AG09309 (cell line): ENCODE measurements at regions not wholly inside any gene's neighbourhood (a gene's known extent, or its start where the extent isn't known, plus 50 kb on each side); places are given as distances from the start of the nearest gene placed in this dataset.

Source experiments
- DNase-seq: peaks from one replicate; pipeline ENCODE4 v3.0.0-alpha.2; 2010; ENCODE audit warnings: low read depth
- H3K4me3 ChIP-seq: 2 replicates; pipeline ENCODE4 v1.5.1; 2011; ENCODE audit warnings: mild to moderate bottlenecking, low read depth, low read length, moderate library complexity; ENCODE audit not compliant: control insufficient read depth
- CTCF ChIP-seq: IDR thresholded peaks from 2 replicates; pipeline ENCODE4 v1.5.1; 2011; ENCODE audit warnings: mild to moderate bottlenecking, low read depth, low read length, inconsistent platforms; ENCODE audit not compliant: insufficient read depth, control insufficient read depth; ENCODE audit errors: missing control alignments

GRCh38 chrX:122187069-122187713 is 996.9 kb upstream of the GRIA3 start:
- no peak for DNase-seq
- no peak overlapping the region for H3K4me3 ChIP-seq
- TF ChIP-seq CTCF: no peak

GRCh38 chrX:122188751-122189150 is 995.3 kb upstream of the GRIA3 start:
- DNase-seq: no peak
- TF ChIP-seq CTCF: no peak
- no peak overlapping the region for H3K4me3 ChIP-seq

- TF ChIP-seq CTCF: no peak
- DNase-seq: no peak
- H3K4me3 ChIP-seq: no peak overlapping the region
Observed at GRCh38 chrX:122196343-122196742, 987.7 kb upstream of the GRIA3 start.

GRCh38 chrX:122203399-122203798 is 980.7 kb upstream of the GRIA3 start:
- H3K4me3 ChIP-seq: no peak overlapping the region
- no peak for DNase-seq
- TF ChIP-seq CTCF: no peak

- no peak for TF ChIP-seq CTCF
- DNase-seq: no peak
- H3K4me3 ChIP-seq: no peak overlapping the region
Observed at GRCh38 chrX:122218666-122219065, 965.4 kb upstream of the GRIA3 start.

- no peak for TF ChIP-seq CTCF
- no peak overlapping the region for H3K4me3 ChIP-seq
- no peak for DNase-seq
Observed at GRCh38 chrX:122219226-122219625, 964.9 kb upstream of the GRIA3 start.

- DNase-seq: no peak
- no peak for TF ChIP-seq CTCF
- H3K4me3 ChIP-seq: no peak overlapping the region
Observed at GRCh38 chrX:122219735-122220134, 964.3 kb upstream of the GRIA3 start.
